ENCODE measurements at regions not wholly inside any gene's neighbourhood (a gene's known extent, or its start where the extent isn't known, plus 50 kb on each side); places are given as distances from the start of the nearest gene placed in this dataset.

DNA sequence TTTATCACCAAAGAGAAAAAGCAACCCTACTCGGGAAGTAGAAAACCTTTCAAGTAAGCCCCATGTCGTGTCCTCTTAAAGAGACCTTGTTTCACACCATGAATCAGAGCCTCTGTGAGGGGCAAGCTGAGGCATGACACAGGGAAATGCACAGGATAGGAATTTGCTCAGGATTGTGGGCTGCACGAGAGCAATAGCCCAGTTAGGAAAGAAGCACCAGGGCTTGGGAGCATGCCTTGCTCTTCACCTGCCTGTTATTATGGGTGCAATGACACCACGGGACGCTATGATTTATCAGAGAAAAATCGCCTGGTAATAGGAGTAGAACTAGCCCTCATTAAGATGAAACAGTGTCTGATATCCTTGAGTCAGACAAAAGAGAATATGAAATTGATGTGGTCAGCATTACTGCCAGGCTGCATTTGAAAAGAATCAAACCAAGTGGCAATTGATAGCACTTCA is 562.9 kb upstream of the NRP1 start:
- H3K4me1 ChIP-seq (ENCODE audit: control insufficient read depth, insufficient read depth, low read length, poor library complexity, severe bottlenecking): no peaks in the 10 kb centered on the region
- no peaks in the 10 kb centered on the region for H3K36me3 ChIP-seq (ENCODE audit: control insufficient read depth, insufficient read depth, low read length)
- H3K27ac ChIP-seq (ENCODE audit: insufficient read depth, low read length, poor library complexity, severe bottlenecking): no peak overlapping the region
- ATAC-seq (ENCODE audit: low read depth in 2 of 2) (no peak), DNase-seq (no peak)
- H3K9me3 ChIP-seq (ENCODE audit: control insufficient read depth in 2 of 2, low read length in 2 of 2): no peaks in the 10 kb centered on the region
- no peaks in the 10 kb centered on the region for H3K4me1 Mint-ChIP-seq
- no peak overlapping the region for H3K27ac Mint-ChIP-seq
- H3K4me3 Mint-ChIP-seq: no peak overlapping the region
- peaks cover 10% of the 10 kb centered on the region for H3K27me3 Mint-ChIP-seq
- H3K9me3 Mint-ChIP-seq: peaks cover 0 to 8% (median 0%) of the 10 kb centered on the region in 7 donors
- no peak overlapping the region for H3K4me3 ChIP-seq (ENCODE audit: low read depth, low read length)
- H3K36me3 Mint-ChIP-seq: no peaks in the 10 kb centered on the region
- no peaks in the 10 kb centered on the region for H3K27me3 ChIP-seq (ENCODE audit: control insufficient read depth, insufficient read depth, low read length)

- H3K4me1 Mint-ChIP-seq: no peaks in the 10 kb centered on the region
- H3K9me3 ChIP-seq (ENCODE audit: control insufficient read depth in 2 of 2, low read length in 2 of 2): no peaks in the 10 kb centered on the region
- H3K27ac Mint-ChIP-seq: no peak overlapping the region
Measured at GRCh38 chr10:33893506-33893905, 559.0 kb upstream of the NRP1 start.

GRCh38 chr10:33889371-33889770 is 554.9 kb upstream of the NRP1 start:
- DNase-seq: no peak
- no peaks in the 10 kb centered on the region for H3K36me3 Mint-ChIP-seq
- peaks cover 7% of the 10 kb centered on the region for H3K27me3 Mint-ChIP-seq
- no peak overlapping the region for H3K4me3 Mint-ChIP-seq
- Histone ChIP-seq H3K27ac (ENCODE audit: insufficient read depth, low read length, poor library complexity, severe bottlenecking) (no peak overlapping the region), H3K9me3 (ENCODE audit: control insufficient read depth in 2 of 2, low read length in 2 of 2) (no peaks in the 10 kb centered on the region), H3K4me3 (ENCODE audit: low read depth, low read length) (no peak overlapping the region), H3K36me3 (ENCODE audit: control insufficient read depth, insufficient read depth, low read length) (no peaks in the 10 kb centered on the region), H3K27me3 (ENCODE audit: control insufficient read depth, insufficient read depth, low read length) (no peaks in the 10 kb centered on the region), H3K4me1 (ENCODE audit: control insufficient read depth, insufficient read depth, low read length, poor library complexity, severe bottlenecking) (no peaks in the 10 kb centered on the region)
- H3K9me3 Mint-ChIP-seq: peaks cover 0 to 1% (median 0%) of the 10 kb centered on the region in 7 donors
- ATAC-seq (ENCODE audit: low read depth in 2 of 2): no peak
- H3K4me1 Mint-ChIP-seq: no peaks in the 10 kb centered on the region
- H3K27ac Mint-ChIP-seq: peak overlapping the region in 1 of 3 donors; percentile 15

More at GRCh38 chr10:33893506-33893905, 559.0 kb upstream of the NRP1 start:
- ATAC-seq (ENCODE audit: low read depth in 2 of 2): no peak
- H3K27ac ChIP-seq (ENCODE audit: insufficient read depth, low read length, poor library complexity, severe bottlenecking): no peak overlapping the region
- no peak for DNase-seq
- Mint-ChIP-seq H3K36me3 (no peaks in the 10 kb centered on the region), H3K4me3 (no peak overlapping the region), H3K9me3 (peaks cover 0 to 6% (median 0%) of the 10 kb centered on the region in 7 donors), H3K27me3 (peaks cover 12% of the 10 kb centered on the region)
- H3K4me3 ChIP-seq (ENCODE audit: low read depth, low read length): no peak overlapping the region
- H3K36me3 ChIP-seq (ENCODE audit: control insufficient read depth, insufficient read depth, low read length): no peaks in the 10 kb centered on the region
- no peaks in the 10 kb centered on the region for H3K27me3 ChIP-seq (ENCODE audit: control insufficient read depth, insufficient read depth, low read length)
- no peaks in the 10 kb centered on the region for H3K4me1 ChIP-seq (ENCODE audit: control insufficient read depth, insufficient read depth, low read length, poor library complexity, severe bottlenecking)

- no peaks in the 10 kb centered on the region for H3K9me3 ChIP-seq (ENCODE audit: control insufficient read depth in 2 of 2, low read length in 2 of 2)
- no peak overlapping the region for H3K4me3 Mint-ChIP-seq
- H3K27ac ChIP-seq (ENCODE audit: insufficient read depth, low read length, poor library complexity, severe bottlenecking): no peak overlapping the region
- H3K4me1 Mint-ChIP-seq: no peaks in the 10 kb centered on the region
- H3K4me3 ChIP-seq (ENCODE audit: low read depth, low read length): no peak overlapping the region
- no peak overlapping the region for H3K27ac Mint-ChIP-seq
- ATAC-seq (ENCODE audit: low read depth in 2 of 2) (no peak), DNase-seq (no peak)
- peaks cover 0 to 1% (median 0%) of the 10 kb centered on the region in 7 donors for H3K9me3 Mint-ChIP-seq
- H3K27me3 Mint-ChIP-seq: peaks cover 5% of the 10 kb centered on the region
- H3K4me1 ChIP-seq (ENCODE audit: control insufficient read depth, insufficient read depth, low read length, poor library complexity, severe bottlenecking): no peaks in the 10 kb centered on the region
- H3K36me3 ChIP-seq (ENCODE audit: control insufficient read depth, insufficient read depth, low read length): no peaks in the 10 kb centered on the region
- no peaks in the 10 kb centered on the region for H3K36me3 Mint-ChIP-seq
- H3K27me3 ChIP-seq (ENCODE audit: control insufficient read depth, insufficient read depth, low read length): no peaks in the 10 kb centered on the region
Measured at GRCh38 chr10:33887188-33887587, 552.7 kb upstream of the NRP1 start.

DNA sequence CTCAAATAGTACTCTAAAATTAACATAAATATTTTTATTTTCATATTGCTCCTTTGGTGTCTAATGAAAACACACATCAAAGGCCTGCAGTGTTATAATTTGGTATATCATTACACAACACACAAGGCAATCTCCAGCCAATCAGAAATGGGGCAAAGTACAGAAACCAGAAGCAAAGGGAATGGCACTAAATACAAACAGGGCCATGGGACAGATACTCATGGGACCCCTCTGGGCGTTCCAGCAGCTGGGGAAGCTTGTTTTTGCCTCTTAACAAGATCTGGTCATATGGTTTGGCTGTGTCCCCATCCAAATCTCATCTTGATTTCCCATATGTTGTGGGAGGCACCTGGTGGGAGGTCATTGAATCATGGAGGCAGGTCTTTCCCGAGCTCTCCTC is 551.8 kb upstream of the NRP1 start:
- Histone ChIP-seq H3K4me3 (ENCODE audit: low read depth, low read length) (no peak overlapping the region), H3K4me1 (ENCODE audit: control insufficient read depth, insufficient read depth, low read length, poor library complexity, severe bottlenecking) (no peaks in the 10 kb centered on the region), H3K27ac (ENCODE audit: insufficient read depth, low read length, poor library complexity, severe bottlenecking) (no peak overlapping the region), H3K36me3 (ENCODE audit: control insufficient read depth, insufficient read depth, low read length) (no peaks in the 10 kb centered on the region), H3K9me3 (ENCODE audit: control insufficient read depth in 2 of 2, low read length in 2 of 2) (no peaks in the 10 kb centered on the region), H3K27me3 (ENCODE audit: control insufficient read depth, insufficient read depth, low read length) (no peaks in the 10 kb centered on the region)
- DNase-seq: no peak
- Mint-ChIP-seq H3K27ac (no peak overlapping the region), H3K27me3 (no peaks in the 10 kb centered on the region), H3K36me3 (no peaks in the 10 kb centered on the region), H3K4me3 (no peak overlapping the region), H3K4me1 (no peaks in the 10 kb centered on the region), H3K9me3 (peaks cover 0 to 1% (median 0%) of the 10 kb centered on the region in 7 donors)
- no peak for ATAC-seq (ENCODE audit: low read depth in 2 of 2)

DNA sequence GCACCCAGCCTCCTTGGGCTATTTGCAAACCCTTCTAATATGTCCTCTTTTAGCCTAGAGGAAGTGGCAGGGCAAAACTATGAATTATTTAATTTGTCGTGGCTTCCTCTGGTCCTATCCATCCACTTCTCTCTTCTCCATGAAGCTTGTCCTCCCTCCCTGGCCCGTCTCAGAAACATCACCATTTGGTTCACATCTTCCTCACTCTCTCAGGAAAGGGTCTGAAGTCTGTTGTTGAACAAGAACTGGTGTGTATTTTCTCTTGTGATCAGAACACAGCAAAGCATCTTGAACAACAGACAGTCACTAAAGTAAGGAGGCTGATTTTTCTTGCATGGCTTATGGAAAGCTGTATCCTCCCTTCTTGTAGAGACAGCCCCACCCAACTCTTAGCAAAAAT is 550.1 kb upstream of the NRP1 start:
- ATAC-seq (ENCODE audit: low read depth in 2 of 2): no peak

GRCh38 chr10:33883881-33884280 is 549.4 kb upstream of the NRP1 start:
- Histone ChIP-seq H3K4me3 (ENCODE audit: low read depth, low read length) (no peak overlapping the region), H3K27ac (ENCODE audit: insufficient read depth, low read length, poor library complexity, severe bottlenecking) (no peak overlapping the region), H3K36me3 (ENCODE audit: control insufficient read depth, insufficient read depth, low read length) (no peaks in the 10 kb centered on the region), H3K4me1 (ENCODE audit: control insufficient read depth, insufficient read depth, low read length, poor library complexity, severe bottlenecking) (no peaks in the 10 kb centered on the region), H3K9me3 (ENCODE audit: control insufficient read depth in 2 of 2, low read length in 2 of 2) (no peaks in the 10 kb centered on the region), H3K27me3 (ENCODE audit: control insufficient read depth, insufficient read depth, low read length) (no peaks in the 10 kb centered on the region)
- no peaks in the 10 kb centered on the region for H3K27me3 Mint-ChIP-seq
- no peaks in the 10 kb centered on the region for H3K36me3 Mint-ChIP-seq
- DNase-seq (no peak), ATAC-seq (ENCODE audit: low read depth in 2 of 2) (no peak)
- H3K4me3 Mint-ChIP-seq: no peak overlapping the region
- no peak overlapping the region for H3K27ac Mint-ChIP-seq
- H3K9me3 Mint-ChIP-seq: peaks cover 0 to 2% (median 0%) of the 10 kb centered on the region in 7 donors
- no peaks in the 10 kb centered on the region for H3K4me1 Mint-ChIP-seq

More for the DNA sequence above, 550.1 kb upstream of the NRP1 start:
- Mint-ChIP-seq H3K27me3 (no peaks in the 10 kb centered on the region), H3K4me1 (no peaks in the 10 kb centered on the region), H3K27ac (no peak overlapping the region), H3K36me3 (no peaks in the 10 kb centered on the region), H3K9me3 (peaks cover 0 to 2% (median 0%) of the 10 kb centered on the region in 7 donors), H3K4me3 (no peak overlapping the region)
- H3K27me3 ChIP-seq (ENCODE audit: control insufficient read depth, insufficient read depth, low read length): no peaks in the 10 kb centered on the region
- H3K9me3 ChIP-seq (ENCODE audit: control insufficient read depth in 2 of 2, low read length in 2 of 2): no peaks in the 10 kb centered on the region
- no peak overlapping the region for H3K27ac ChIP-seq (ENCODE audit: insufficient read depth, low read length, poor library complexity, severe bottlenecking)
- no peak for DNase-seq
- no peaks in the 10 kb centered on the region for H3K4me1 ChIP-seq (ENCODE audit: control insufficient read depth, insufficient read depth, low read length, poor library complexity, severe bottlenecking)
- no peak overlapping the region for H3K4me3 ChIP-seq (ENCODE audit: low read depth, low read length)
- no peaks in the 10 kb centered on the region for H3K36me3 ChIP-seq (ENCODE audit: control insufficient read depth, insufficient read depth, low read length)

DNA sequence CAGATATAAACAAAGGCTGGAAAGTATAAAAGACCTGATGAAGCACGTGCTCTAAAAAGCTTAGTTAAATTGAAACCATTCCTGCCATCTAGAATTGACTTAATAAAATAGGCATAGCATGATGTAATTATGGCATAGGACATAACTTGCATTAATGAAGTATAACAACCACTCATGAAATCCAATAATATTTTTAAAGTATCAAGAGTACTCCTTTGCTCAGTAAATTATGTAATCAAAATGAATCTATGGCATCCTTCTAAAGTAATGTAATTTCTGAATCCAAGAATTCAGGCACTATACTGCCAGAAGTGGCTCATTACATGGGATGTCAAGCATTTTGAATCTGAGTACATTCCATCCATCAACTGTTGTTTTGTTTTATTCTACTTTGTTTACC is 548.5 kb upstream of the NRP1 start:
- no peaks in the 10 kb centered on the region for H3K27me3 ChIP-seq (ENCODE audit: control insufficient read depth, insufficient read depth, low read length)
- Mint-ChIP-seq H3K4me3 (no peak overlapping the region), H3K27me3 (no peaks in the 10 kb centered on the region), H3K36me3 (no peaks in the 10 kb centered on the region), H3K9me3 (peaks cover 0 to 2% (median 0%) of the 10 kb centered on the region in 7 donors), H3K4me1 (no peaks in the 10 kb centered on the region), H3K27ac (no peak overlapping the region)
- ATAC-seq (ENCODE audit: low read depth in 2 of 2) (no peak), DNase-seq (no peak)
- H3K4me3 ChIP-seq (ENCODE audit: low read depth, low read length): no peak overlapping the region
- H3K36me3 ChIP-seq (ENCODE audit: control insufficient read depth, insufficient read depth, low read length): no peaks in the 10 kb centered on the region
- H3K4me1 ChIP-seq (ENCODE audit: control insufficient read depth, insufficient read depth, low read length, poor library complexity, severe bottlenecking): no peaks in the 10 kb centered on the region
- no peaks in the 10 kb centered on the region for H3K9me3 ChIP-seq (ENCODE audit: control insufficient read depth in 2 of 2, low read length in 2 of 2)
- no peak overlapping the region for H3K27ac ChIP-seq (ENCODE audit: insufficient read depth, low read length, poor library complexity, severe bottlenecking)

All from CD4-positive, CD25-positive, alpha-beta regulatory T cell (primary cell).